Activated CD4-positive, alpha-beta T cell treated with anti-CD3 and anti-CD28 coated beads, Interleukin-2, amount 50 U/mL, for 16 hours (primary cell): ENCODE measurements at regions not wholly inside any gene's neighbourhood (a gene's known extent, or its start where the extent isn't known, plus 50 kb on each side); places are given as distances from the start of the nearest gene placed in this dataset.
A peak's percentile ranks its signal among the peaks of the same experiment; 100 is the strongest.
"Not testable (repeated sequence)": the region's sequence is repeated elsewhere in the genome, so short reads cannot be mapped to it uniquely, and the experiment has no call there.

Experiments used
- DNase-seq: peaks from one replicate; pipeline ENCODE4 v3.0.0-alpha.2; 2020

- peak; percentile 44 for DNase-seq
Measured at GRCh38 chr18:961644-962355, 57.1 kb downstream of the ADCYAP1 start.

- DNase-seq: no peak
Measured at GRCh38 chr18:963276-963675, 58.6 kb downstream of the ADCYAP1 start.

GRCh38 chr18:965921-966758 lies 61.5 kb downstream of the ADCYAP1 start:
- no peak for DNase-seq

- no peak for DNase-seq
Measured at GRCh38 chr18:966759-967576, 62.3 kb downstream of the ADCYAP1 start.

- DNase-seq: not testable (repeated sequence)
Measured at GRCh38 chr18:968910-969309, 64.2 kb downstream of the ADCYAP1 start.

GRCh38 chr18:969311-969710 lies 64.6 kb downstream of the ADCYAP1 start:
- not testable (repeated sequence) for DNase-seq

- not testable (repeated sequence) for DNase-seq
Measured at GRCh38 chr18:974606-975005, 69.9 kb downstream of the ADCYAP1 start.

- not testable (repeated sequence) for DNase-seq
Measured at GRCh38 chr18:976393-977128, 71.9 kb downstream of the ADCYAP1 start.

- not testable (repeated sequence) for DNase-seq
Measured at GRCh38 chr18:977327-977726, 72.7 kb downstream of the ADCYAP1 start.

- DNase-seq: not testable (repeated sequence)
Measured at GRCh38 chr18:977732-978131, 73.1 kb downstream of the ADCYAP1 start.

- no peak for DNase-seq
Measured at GRCh38 chr18:980586-980985, 75.9 kb downstream of the ADCYAP1 start.

GRCh38 chr18:984004-984403 lies 79.3 kb downstream of the ADCYAP1 start:
- DNase-seq: no peak

GRCh38 chr18:985212-985661 lies 80.6 kb downstream of the ADCYAP1 start:
- DNase-seq: no peak

- DNase-seq: no peak
Measured at GRCh38 chr18:986051-986450, 81.4 kb downstream of the ADCYAP1 start.

- no peak for DNase-seq
Measured at GRCh38 chr18:986552-986951, 81.9 kb downstream of the ADCYAP1 start.

GRCh38 chr18:987325-988186 lies 82.9 kb downstream of the ADCYAP1 start:
- no peak for DNase-seq

GRCh38 chr18:989425-989824 lies 84.8 kb downstream of the ADCYAP1 start:
- no peak for DNase-seq

- DNase-seq: no peak
Measured at GRCh38 chr18:990197-990596, 85.5 kb downstream of the ADCYAP1 start.

GRCh38 chr18:991441-991840 lies 86.8 kb downstream of the ADCYAP1 start:
- no peak for DNase-seq

- no peak for DNase-seq
Measured at GRCh38 chr18:993560-993959, 88.9 kb downstream of the ADCYAP1 start.

GRCh38 chr18:995629-996028 lies 91.0 kb downstream of the ADCYAP1 start:
- DNase-seq: no peak
